Urinary bladder (tissue), 3 donors: ENCODE measurements at regions not wholly inside any gene's neighbourhood (a gene's known extent, or its start where the extent isn't known, plus 50 kb on each side); places are given as distances from the start of the nearest gene placed in this dataset.

Source experiments
- DNase-seq: peaks from one replicate; pipeline ENCODE4 v3.0.0-alpha.2; 2015; ENCODE audit errors: extremely low spot score
- H3K27ac ChIP-seq: one replicate; pipeline ENCODE4 v1.5.1; 2013; ENCODE audit warnings: low read depth, mild to moderate bottlenecking, moderate library complexity
- H3K36me3 ChIP-seq: one replicate; pipeline ENCODE4 v1.6.1; 2013; ENCODE audit warnings: mild to moderate bottlenecking, moderate library complexity; ENCODE audit not compliant: insufficient read depth
- H3K4me1 ChIP-seq: one replicate; pipeline ENCODE4 v1.6.1; 2013; ENCODE audit warnings: mild to moderate bottlenecking, moderate library complexity; ENCODE audit not compliant: insufficient read depth
- H3K4me3 ChIP-seq: one replicate; pipeline ENCODE4 v1.5.1; 2013; ENCODE audit warnings: low read depth, low read length
- WGBS: extraction: QIAGEN DNeasy Blood & Tissue Kit; methylation state at CpG from one replicate; pipeline ENCODE4 v1.1.7; 2013; 5-methylcytosine and 5-hydroxymethylcytosine counted together
- donor health status: healthy with polysubstance abuse.
- donor health status: healthy.

DNA sequence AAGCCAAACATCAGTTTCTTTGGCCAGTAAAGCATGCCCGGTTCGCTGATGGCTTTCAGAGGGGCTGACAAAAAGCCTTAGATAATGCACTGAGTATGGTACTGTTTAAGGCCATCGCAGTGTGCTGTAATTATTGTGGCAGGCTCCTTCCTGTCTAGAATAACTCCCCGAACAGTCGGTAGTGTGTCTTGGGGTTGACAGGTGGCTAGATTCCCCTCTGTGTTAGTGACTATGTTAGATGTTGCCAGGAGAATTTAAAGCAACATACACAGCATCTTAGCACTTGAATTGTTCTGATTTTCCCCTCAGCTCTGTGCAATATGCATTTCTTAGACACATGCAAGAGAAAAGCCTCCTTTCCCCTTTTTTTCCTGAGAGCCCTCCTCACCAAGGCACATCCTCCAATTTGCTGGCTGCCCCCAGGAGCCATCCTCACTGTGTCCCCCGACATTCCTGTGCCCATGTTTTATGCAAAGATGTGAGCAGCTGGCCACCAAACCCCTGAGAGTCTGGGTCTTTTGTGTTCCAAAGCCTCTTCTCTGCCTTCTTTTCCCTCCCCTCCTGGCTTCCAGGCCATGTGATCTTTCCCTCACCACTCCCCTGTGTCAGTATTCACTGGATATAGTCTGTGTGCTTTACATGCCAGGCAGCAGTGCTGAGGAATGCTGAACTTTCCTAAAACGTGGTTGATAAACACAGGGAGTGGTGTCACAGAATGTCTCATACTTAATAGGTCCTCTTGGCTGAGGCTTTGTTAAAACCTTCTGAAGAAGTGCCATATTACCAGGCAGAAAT lies 331.5 kb downstream of the HRH4 start:
- no peak overlapping the region for H3K4me3 ChIP-seq
- no peak for DNase-seq
- no peak overlapping the region for H3K27ac ChIP-seq
- no peaks in the 10 kb centered on the region for H3K4me1 ChIP-seq
- WGBS, result 27% methylated on average over 7 of the region's 7 CpGs
- no peaks in the 10 kb centered on the region for H3K36me3 ChIP-seq

DNA sequence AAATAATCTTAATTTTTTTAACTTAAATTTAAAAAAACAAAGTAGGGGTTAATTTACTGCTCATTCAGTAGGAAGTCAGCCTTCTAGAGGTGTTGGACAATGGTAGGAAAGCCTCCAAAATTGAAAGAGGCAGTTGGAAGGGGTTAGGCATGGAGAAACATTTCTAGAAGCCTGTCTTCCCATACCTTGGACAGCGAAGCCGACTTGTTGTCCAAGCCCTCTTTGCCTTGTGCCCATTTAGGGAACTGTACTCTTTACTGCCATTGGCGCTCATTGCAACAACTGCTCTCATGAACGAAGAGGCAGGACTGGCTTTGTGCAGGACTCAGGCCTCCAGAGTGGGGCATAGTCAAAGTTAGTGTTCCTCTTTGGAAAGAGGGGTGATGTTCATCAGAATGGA lies 333.3 kb downstream of the HRH4 start:
- Histone ChIP-seq H3K27ac (no peak overlapping the region), H3K4me3 (no peak overlapping the region), H3K36me3 (no peaks in the 10 kb centered on the region), H3K4me1 (no peaks in the 10 kb centered on the region)
- WGBS, result 93% methylated on average over 4 of the region's 4 CpGs
- no peak for DNase-seq

DNA sequence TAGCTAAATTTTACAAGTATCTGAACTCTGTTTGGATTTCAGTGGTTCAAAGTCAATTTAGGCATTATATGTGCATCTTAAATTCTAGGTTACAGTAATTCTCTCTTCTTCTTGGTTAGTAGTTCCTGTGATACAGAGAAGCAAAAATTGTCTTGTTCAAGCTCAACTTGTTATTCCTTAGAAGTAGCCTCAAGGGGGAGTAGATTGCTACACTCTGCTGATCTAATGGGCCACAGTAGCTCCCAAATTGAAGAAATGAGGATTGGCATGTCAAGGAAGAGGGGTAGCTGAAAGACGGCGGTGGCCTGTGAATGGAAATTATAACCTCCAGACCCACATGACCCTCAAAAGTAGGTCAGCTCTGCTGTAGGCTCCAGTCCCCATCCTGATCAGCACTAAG lies 334.7 kb downstream of the HRH4 start:
- Histone ChIP-seq H3K27ac (no peak overlapping the region), H3K36me3 (no peaks in the 10 kb centered on the region), H3K4me3 (no peak overlapping the region), H3K4me1 (no peaks in the 10 kb centered on the region)
- DNase-seq, result no peak
- 93% methylated on average over 2 of the region's 2 CpGs for WGBS

DNA sequence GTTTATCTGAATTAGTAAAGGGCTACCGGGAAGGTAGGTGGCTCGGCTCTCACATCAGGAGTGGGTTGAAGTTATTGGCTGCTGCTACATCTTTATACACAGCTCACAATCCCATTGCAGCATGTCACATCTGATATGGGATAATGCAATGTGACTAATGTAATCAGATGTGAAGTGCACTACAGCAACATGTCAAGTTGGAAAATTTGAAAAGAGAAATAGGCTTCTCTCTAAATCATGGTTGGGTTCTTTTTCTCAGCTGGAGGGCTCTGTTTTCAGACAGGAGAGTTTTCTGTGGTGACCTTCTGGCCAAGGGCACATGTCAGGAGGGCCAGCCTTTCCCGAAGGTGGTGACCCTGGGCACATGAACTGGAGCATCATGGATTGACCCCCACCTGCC lies 337.5 kb downstream of the HRH4 start:
- no peaks in the 10 kb centered on the region for H3K36me3 ChIP-seq
- DNase-seq, result no peak
- H3K27ac ChIP-seq, result no peak overlapping the region
- no peak overlapping the region for H3K4me3 ChIP-seq
- no peaks in the 10 kb centered on the region for H3K4me1 ChIP-seq
- WGBS, result 82% methylated on average over 3 of the region's 3 CpGs

DNA sequence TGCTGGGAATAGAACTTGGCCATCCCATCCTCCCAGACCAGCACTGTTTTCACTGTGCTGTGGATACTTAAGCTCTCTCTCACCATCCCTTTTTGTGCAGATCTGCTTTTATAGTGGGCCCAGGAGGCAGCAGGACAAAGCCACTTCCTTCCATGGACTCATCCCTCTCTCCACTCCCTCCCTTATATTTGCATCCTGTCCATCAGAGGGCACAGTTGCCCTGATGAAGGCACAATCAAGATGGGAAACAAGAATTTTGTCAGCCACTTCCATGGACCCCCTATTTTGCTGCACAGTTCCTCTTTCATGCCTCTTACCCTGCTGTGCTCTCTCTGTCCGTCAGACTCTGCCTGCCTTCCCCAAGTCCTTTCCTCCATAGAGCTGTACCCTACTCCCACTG lies 338.7 kb downstream of the HRH4 start:
- no peak overlapping the region for H3K4me3 ChIP-seq
- no peak overlapping the region for H3K27ac ChIP-seq
- no peak for DNase-seq
- 89% methylated on average over 1 of the region's 1 CpG for WGBS
- no peaks in the 10 kb centered on the region for H3K4me1 ChIP-seq
- H3K36me3 ChIP-seq, result no peaks in the 10 kb centered on the region

DNA sequence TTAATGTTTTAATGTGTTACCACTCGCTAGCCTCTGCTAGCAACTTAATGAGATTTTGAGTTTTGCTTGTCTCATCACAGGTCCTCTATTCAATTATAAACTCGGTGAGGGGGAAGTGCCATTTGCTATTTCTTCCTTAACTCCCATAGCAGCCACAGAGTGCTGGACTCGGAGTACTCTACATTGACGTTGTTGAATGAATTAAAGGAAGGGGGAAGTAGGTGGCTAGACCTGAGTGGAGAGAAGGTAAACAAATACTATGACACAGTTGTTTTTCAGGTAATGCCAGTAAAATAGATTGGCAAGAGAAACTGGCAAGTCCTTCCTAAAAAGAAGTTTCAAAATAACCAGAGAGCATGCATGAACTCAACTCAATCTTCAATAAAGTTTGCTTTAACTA lies 339.3 kb downstream of the HRH4 start:
- DNase-seq, result no peak
- H3K36me3 ChIP-seq, result no peaks in the 10 kb centered on the region
- 78% methylated on average over 4 of the region's 4 CpGs for WGBS

DNA sequence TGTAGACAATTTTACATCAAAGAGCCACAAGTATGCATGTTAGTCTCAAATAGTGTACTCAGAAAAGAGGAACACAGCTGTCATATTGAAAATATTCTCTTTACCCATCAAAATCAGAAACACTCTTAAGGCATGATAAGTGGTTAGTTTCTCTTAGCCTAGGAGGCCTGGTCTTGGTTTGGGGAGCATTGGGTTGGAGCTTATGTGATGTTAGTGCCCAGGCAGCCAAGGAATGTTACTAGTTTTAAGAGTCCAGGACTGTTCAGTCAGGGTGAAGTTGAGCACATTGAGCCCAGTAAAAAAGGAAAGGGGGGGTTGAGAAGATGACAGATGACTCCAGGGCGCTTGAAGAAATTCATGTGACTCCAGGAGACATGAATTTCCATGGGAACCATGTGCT lies 340.6 kb downstream of the HRH4 start:
- no peak for DNase-seq
- no peak overlapping the region for H3K4me3 ChIP-seq
- H3K36me3 ChIP-seq, result no peaks in the 10 kb centered on the region
- 49% methylated on average over 1 of the region's 1 CpG for WGBS
- no peak overlapping the region for H3K27ac ChIP-seq
- H3K4me1 ChIP-seq, result no peaks in the 10 kb centered on the region

More for the DNA sequence above, 339.3 kb downstream of the HRH4 start:
- no peak overlapping the region for H3K27ac ChIP-seq
- H3K4me1 ChIP-seq, result no peaks in the 10 kb centered on the region
- H3K4me3 ChIP-seq, result no peak overlapping the region

DNA sequence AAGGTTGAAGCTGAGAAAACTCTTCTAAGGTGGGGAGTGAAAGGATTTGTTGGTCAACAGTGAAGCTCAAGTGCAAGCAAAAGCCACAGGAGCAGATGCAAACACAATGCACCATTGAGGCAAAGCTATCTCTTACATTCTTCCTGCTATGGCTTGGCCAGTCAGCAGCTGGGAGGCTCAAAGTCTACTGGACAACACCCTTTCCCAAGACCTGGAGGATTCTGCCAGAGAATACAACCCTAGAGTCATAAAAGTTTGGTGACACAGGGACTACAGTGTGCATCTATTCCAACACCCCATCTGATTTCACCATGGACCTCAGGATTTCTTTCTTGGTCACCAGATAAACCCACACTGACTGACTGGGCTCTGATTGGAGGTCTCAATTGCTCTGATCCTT lies 342.0 kb downstream of the HRH4 start:
- H3K36me3 ChIP-seq, result no peaks in the 10 kb centered on the region
- no peak for DNase-seq
- H3K27ac ChIP-seq, result no peak overlapping the region
- no peaks in the 10 kb centered on the region for H3K4me1 ChIP-seq
- no peak overlapping the region for H3K4me3 ChIP-seq

DNA sequence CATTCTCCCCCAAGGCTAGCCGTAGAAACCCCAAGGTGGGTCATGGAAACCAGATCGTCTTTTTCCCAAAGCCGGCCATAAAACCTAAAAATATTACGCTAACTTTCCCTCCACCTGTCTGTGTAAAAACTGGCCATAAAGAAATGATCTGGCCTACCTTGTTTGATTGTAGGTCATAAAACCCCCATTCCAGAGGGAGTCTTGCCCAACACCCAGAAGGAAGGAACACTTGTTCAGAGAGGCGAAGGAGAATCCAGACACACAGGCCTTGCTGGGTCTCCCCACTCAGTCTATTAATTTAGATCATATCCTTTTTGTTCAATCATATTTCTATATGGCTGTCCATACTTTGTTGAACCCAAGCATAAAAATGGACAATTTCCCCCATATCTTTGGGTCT lies 344.7 kb downstream of the HRH4 start:
- no peak for DNase-seq
- no peaks in the 10 kb centered on the region for H3K36me3 ChIP-seq
- no peak overlapping the region for H3K4me3 ChIP-seq
- 96% methylated on average over 5 of the region's 5 CpGs for WGBS
- no peak overlapping the region for H3K27ac ChIP-seq
- no peaks in the 10 kb centered on the region for H3K4me1 ChIP-seq

DNA sequence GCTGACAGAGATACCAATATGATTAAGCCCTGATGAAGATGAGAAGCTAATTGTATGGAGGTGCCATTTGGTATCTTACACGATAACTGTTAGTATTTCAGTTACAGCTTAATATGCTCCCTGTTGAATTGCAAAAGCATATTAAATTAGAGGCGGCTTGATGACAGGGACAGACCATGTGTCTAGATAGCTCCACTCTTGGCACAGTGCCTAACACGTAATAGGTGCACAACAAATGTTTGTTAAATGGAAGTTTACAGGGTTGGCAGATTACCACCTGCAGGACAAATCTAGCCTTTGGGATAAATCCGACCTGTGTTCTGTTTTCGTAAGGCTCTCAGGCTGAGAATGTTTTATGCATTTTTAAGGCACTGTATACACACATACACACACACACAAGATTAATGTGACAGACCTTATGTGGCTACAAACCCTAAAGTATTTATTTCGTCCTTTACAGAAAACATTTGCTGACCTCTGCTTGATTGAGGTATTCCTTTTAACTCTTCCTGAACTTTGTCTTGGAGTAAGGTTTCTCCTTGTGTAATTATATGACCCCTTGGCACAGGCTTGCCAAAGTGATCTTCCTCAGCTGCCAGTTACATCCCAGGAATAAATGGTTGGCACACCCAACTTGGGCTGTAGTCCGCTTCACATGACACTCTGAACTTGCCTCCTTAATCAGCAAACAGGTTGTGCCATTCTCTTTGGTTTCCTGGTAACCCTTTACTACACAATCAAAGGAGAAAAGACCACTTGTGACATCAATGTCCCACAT lies 348.9 kb downstream of the HRH4 start:
- no peak overlapping the region for H3K4me3 ChIP-seq
- H3K36me3 ChIP-seq, result no peaks in the 10 kb centered on the region
- no peak for DNase-seq
- H3K4me1 ChIP-seq, result no peaks in the 10 kb centered on the region
- no peak overlapping the region for H3K27ac ChIP-seq
- WGBS, result 74% methylated on average over 7 of the region's 7 CpGs

DNA sequence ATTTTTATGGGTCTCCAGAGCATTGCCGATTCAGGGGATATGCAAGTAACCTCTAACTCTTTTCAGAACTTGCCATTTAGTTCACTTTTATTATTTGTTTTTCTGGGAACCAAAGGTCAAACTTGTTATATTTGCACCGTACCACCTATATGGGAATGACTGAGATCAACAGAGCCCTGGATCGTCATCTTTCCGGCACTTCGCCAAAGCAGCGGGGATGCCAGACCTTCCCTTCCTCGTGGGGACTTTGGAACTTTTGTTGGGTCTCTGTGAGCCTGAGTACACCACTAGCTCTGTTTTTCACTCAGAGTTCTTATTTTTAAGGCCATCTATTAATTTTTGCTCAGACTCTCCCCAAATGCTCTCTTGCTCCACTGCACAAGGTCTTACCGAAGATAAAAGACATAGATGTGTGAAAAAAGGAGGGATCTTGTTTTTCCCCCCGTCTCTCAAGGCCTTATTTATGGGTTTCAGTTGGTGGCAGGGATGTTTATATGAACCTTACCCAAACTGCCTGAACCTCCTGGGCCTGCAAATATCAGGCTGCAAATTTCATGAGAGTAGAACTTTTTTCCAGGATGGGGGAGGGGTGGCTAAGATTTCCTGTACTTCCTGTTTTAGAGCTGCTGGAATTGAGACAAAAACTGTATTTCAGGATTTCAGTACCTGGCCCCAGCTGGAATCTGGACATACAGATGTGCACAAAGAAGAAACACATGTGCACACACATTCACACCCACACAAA lies 350.3 kb downstream of the HRH4 start:
- Histone ChIP-seq H3K4me1 (no peaks in the 10 kb centered on the region), H3K36me3 (no peaks in the 10 kb centered on the region), H3K4me3 (no peak overlapping the region), H3K27ac (no peak overlapping the region)
- 79% methylated on average over 9 of the region's 9 CpGs for WGBS
- DNase-seq, result no peak

DNA sequence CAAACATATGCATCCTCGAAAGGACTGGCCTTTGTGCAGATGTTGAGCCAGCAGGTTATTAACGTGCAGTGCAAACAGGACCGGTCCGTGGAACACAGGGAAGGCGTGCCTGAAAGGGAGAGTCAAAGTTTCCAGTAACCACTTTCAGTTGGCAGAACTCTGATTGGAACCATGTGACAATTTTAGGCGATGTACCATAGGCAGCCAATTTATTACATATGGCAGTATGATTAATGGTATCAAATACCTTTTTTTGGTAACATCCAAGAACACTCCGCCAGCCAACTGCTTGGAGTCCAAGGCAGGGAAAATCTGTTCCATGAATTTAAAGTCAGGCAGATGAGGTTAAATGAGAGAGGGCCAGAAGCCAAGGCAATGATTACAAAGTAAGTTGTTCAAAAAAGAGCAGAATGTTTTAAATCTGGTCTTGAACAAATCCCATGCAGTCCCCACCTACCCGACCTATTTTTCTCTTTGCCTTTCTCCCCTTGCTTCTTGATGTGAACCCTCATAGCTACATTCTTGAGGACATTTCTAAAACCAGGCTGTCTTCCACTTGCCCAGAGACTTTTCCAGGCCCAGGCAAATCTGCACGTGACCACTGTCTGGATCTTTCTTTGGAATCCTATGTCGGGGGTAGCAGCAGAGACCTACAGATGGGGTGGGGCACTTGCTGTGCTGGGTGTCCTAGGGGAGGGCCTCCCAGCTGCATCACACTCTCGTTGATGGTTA lies 351.7 kb downstream of the HRH4 start:
- H3K36me3 ChIP-seq, result no peaks in the 10 kb centered on the region
- no peaks in the 10 kb centered on the region for H3K4me1 ChIP-seq
- H3K27ac ChIP-seq, result no peak overlapping the region
- DNase-seq, result no peak
- H3K4me3 ChIP-seq, result no peak overlapping the region
- 66% methylated on average over 11 of the region's 11 CpGs for whole genome bisulfite sequencing

DNA sequence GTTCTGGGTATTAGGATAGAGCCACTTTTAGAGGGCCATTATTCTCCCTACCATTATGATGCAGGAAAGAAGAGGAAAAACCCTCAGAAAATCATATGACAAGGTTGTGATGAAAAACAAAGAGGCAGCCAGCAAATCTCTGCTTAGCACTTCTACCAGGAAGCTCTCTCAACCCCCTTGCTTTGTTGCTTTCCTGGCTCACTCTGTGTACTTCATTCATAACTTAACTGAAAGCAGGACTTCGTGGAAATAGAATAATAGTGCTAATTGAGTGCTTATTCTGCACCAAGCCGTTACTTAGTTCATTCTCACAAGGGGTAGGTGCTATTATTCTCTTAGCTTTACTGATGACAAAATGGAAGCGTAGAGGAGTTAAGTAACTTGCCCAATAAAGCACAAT lies 354.1 kb downstream of the HRH4 start:
- H3K4me3 ChIP-seq, result no peak overlapping the region
- no peaks in the 10 kb centered on the region for H3K36me3 ChIP-seq
- H3K27ac ChIP-seq, result no peak overlapping the region
- 81% methylated on average over 3 of the region's 3 CpGs for WGBS
- H3K4me1 ChIP-seq, result no peaks in the 10 kb centered on the region
- DNase-seq, result no peak
